Endothelial cell of umbilical vein (primary cell): ENCODE measurements at regions not wholly inside any gene's neighbourhood (a gene's known extent, or its start where the extent isn't known, plus 50 kb on each side); places are given as distances from the start of the nearest gene placed in this dataset.

Source experiments
- BruUV-seq: library from RNA; stranded (reverse); fragments of 400-500 nt; replicated peaks from 2 replicates; lab custom pipeline; 2021; lab: Mats Ljungman, UMichigan
- CTCF ChIA-PET: fragments of 300-600, 350-600 bp; sonication (Branson Sonifier 250); formaldehyde crosslinking; loops from one replicate; lab custom pipeline; 2021; ENCODE audit warnings: antibody characterized with exemption, inconsistent platforms; lab: Charles Lee
- POLR2A ChIA-PET: fragments of 300-600, 350-600 bp; sonication (Branson Sonifier 250); formaldehyde crosslinking; loops from one replicate; lab custom pipeline; 2021; ENCODE audit warnings: antibody characterized with exemption, inconsistent platforms; lab: Charles Lee
- DNase-seq: peaks from one replicate; pipeline ENCODE4 v3.0.0-alpha.2; 2011; ENCODE audit warnings: low read depth, low spot score
- FAIRE-seq: peaks from 2 replicates; lab custom pipeline; 2011; peaks lifted over from hg19 to GRCh38; lab: Jason Lieb, UNC
- H2AFZ ChIP-seq: 2 replicates; pipeline ENCODE4 v1.6.0; 2012; ENCODE audit warnings: low read depth, low read length, control low read depth, inconsistent platforms
- H3K27ac ChIP-seq: 2 replicates; pipeline ENCODE4 v1.5.1; 2011; ENCODE audit warnings: low read depth, mild to moderate bottlenecking, control low read depth, low read length, moderate library complexity; ENCODE audit not compliant: insufficient read depth
- H3K27me3 ChIP-seq, 2 experiments: 2 replicates each; pipeline versions ENCODE4 v1.6.0 to v1.6.1; 2011; ENCODE audit warnings: low read length in 2 of 2, mixed read lengths in 1 of 2; ENCODE audit not compliant: control insufficient read depth in 2 of 2, insufficient read depth in 2 of 2
- H3K36me3 ChIP-seq, 2 experiments: 2 replicates in 1 of 2; 3 replicates in 1 of 2; pipeline ENCODE4 v1.5.1; 2011; ENCODE audit warnings: low read length in 2 of 2, mild to moderate bottlenecking in 1 of 2, moderate library complexity in 1 of 2; ENCODE audit not compliant: control insufficient read depth in 2 of 2, insufficient read depth in 2 of 2; ENCODE audit errors: extremely low read depth in 1 of 2
- H3K4me1 ChIP-seq: 3 replicates; pipeline ENCODE4 v1.5.1; 2011; ENCODE audit warnings: mild to moderate bottlenecking, low read length; ENCODE audit not compliant: control insufficient read depth, insufficient read depth; ENCODE audit errors: extremely low read depth
- H3K4me2 ChIP-seq: 2 replicates; pipeline ENCODE4 v1.6.1; 2011; ENCODE audit warnings: low read length, control low read depth, mixed read lengths; ENCODE audit not compliant: insufficient read depth
- H3K4me3 ChIP-seq, 3 experiments: fragments of 200-600 bp in 1 of 3; sonication (generic), shearing (Covaris generic) in 1 of 3; replicated peaks in 1 of 3; 2 replicates each; pipeline ENCODE4 v1.5.1; 2011 to 2016; ENCODE audit warnings: control low read depth in 3 of 3, low read length in 3 of 3, mild to moderate bottlenecking in 2 of 3, inconsistent platforms in 1 of 3, low read depth in 1 of 3, moderate library complexity in 1 of 3; ENCODE audit not compliant: insufficient read depth in 1 of 3
- H3K79me2 ChIP-seq: 2 replicates; pipeline ENCODE4 v1.6.0; 2012; ENCODE audit warnings: low read length, inconsistent platforms; ENCODE audit not compliant: control insufficient read depth, insufficient read depth
- H3K9ac ChIP-seq: replicated peaks from 2 replicates; pipeline ENCODE3; 2011; ENCODE audit warnings: low read length, control low read depth; ENCODE audit not compliant: insufficient read depth; ENCODE audit errors: extremely low read depth
- H3K9me1 ChIP-seq: replicated peaks from 3 replicates; pipeline ENCODE4 v1.6.0; 2011; ENCODE audit warnings: mild to moderate bottlenecking, low read length; ENCODE audit not compliant: control insufficient read depth, insufficient read depth; ENCODE audit errors: extremely low read depth
- H3K9me3 ChIP-seq: replicated peaks from 2 replicates; pipeline ENCODE4 v1.5.1; 2012; ENCODE audit warnings: low read length, inconsistent platforms; ENCODE audit not compliant: control insufficient read depth, insufficient read depth
- H4K20me1 ChIP-seq: replicated peaks from 2 replicates; pipeline ENCODE3; 2011; ENCODE audit warnings: mild to moderate bottlenecking, low read length; ENCODE audit not compliant: control insufficient read depth, insufficient read depth; ENCODE audit errors: extremely low read depth
- EZH2 ChIP-seq: IDR thresholded peaks from 2 replicates; pipeline ENCODE4 v1.6.1; 2012; ENCODE audit warnings: borderline replicate concordance, low read depth, mild to moderate bottlenecking, moderate library complexity, low read length, inconsistent platforms; ENCODE audit not compliant: severe bottlenecking
- FOS ChIP-seq: IDR thresholded peaks from 2 replicates; pipeline ENCODE4 v1.6.1; 2011; ENCODE audit warnings: mild to moderate bottlenecking, low read length, moderate library complexity, borderline replicate concordance; ENCODE audit not compliant: insufficient read depth
- GATA2 ChIP-seq: IDR thresholded peaks from 2 replicates; pipeline ENCODE4 v1.7.0; 2011; ENCODE audit warnings: low read depth, mild to moderate bottlenecking, moderate library complexity, mixed read lengths, low read length; ENCODE audit not compliant: insufficient read length, insufficient read depth
- JUN ChIP-seq: IDR thresholded peaks from 2 replicates; pipeline ENCODE4 v1.6.1; 2011; ENCODE audit warnings: borderline replicate concordance, low read depth; ENCODE audit not compliant: insufficient read length, insufficient read depth
- MYC ChIP-seq: IDR thresholded peaks from one replicate; pipeline ENCODE4 v1.6.1; 2011; ENCODE audit warnings: mild to moderate bottlenecking, low read depth, low read length
- POLR2A ChIP-seq: IDR thresholded peaks from 2 replicates; pipeline ENCODE4 v1.6.1; 2012; ENCODE audit warnings: low read depth, mild to moderate bottlenecking, control low read depth, low read length
- POLR2AphosphoS5 ChIP-seq: IDR thresholded peaks from 2 replicates; pipeline ENCODE4 v1.6.1; 2012; ENCODE audit warnings: low read depth, mild to moderate bottlenecking, control low read depth, low read length, moderate library complexity; ENCODE audit not compliant: insufficient read depth
- dilution Hi-C: fragments of 300-500 bp; cut with MboI; formaldehyde crosslinking; loops from one replicate; pipeline ENCODE4 v1.15.0; 2019; ENCODE audit warnings: low sequenced_read_pairs; ENCODE audit not compliant: extremely low pct_ligation_motif_present
- intact Hi-C: fragments of 100-400 bp; cut with micrococcal nuclease; formaldehyde crosslinking; loops from one replicate; pipeline ENCODE4 v1.10.0; 2022
- TF ChIP-seq, protein P1 (sequence below), 2 donors: IDR thresholded peaks; 1 replicate in 1 of 2; 2 replicates in 1 of 2; pipeline ENCODE4 v1.5.1; 2011; ENCODE audit warnings: low read length in 2 of 2, mild to moderate bottlenecking in 2 of 2, moderate library complexity in 2 of 2, control low read depth in 1 of 2, inconsistent platforms in 1 of 2, low read depth in 1 of 2; ENCODE audit not compliant: insufficient read depth in 1 of 2; ENCODE audit errors: extremely low read depth in 1 of 2
- TF ChIP-seq, protein P2 (sequence below): IDR thresholded peaks from 2 replicates; pipeline ENCODE4 v1.6.1; 2011; ENCODE audit not compliant: insufficient read depth, insufficient read length

DNA sequence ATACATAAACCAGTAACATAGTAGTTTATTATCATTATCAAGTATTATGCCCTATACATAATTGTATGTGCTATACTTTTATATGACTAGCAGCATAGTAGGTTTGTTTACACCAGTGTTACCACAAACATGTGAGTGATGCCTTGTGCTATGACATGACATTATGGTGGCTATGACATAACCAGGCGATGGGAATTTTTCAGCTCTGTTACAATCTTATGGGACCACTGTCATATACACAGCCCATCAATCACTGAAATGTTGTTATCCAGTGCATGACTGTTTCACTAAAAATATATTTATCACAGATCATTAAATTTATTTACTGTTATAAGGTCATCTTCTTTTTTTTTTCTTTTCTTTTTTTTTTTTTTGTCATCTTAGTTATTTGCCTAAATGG, 674.5 kb downstream of the PCDH17 start:
- TF ChIP-seq GATA2 (no peak), JUN (no peak), POLR2A (no peak), FOS (no peak), POLR2AphosphoS5 (no peak), EZH2 (no peak), MYC (no peak)
- TF ChIP-seq, protein P1, sequence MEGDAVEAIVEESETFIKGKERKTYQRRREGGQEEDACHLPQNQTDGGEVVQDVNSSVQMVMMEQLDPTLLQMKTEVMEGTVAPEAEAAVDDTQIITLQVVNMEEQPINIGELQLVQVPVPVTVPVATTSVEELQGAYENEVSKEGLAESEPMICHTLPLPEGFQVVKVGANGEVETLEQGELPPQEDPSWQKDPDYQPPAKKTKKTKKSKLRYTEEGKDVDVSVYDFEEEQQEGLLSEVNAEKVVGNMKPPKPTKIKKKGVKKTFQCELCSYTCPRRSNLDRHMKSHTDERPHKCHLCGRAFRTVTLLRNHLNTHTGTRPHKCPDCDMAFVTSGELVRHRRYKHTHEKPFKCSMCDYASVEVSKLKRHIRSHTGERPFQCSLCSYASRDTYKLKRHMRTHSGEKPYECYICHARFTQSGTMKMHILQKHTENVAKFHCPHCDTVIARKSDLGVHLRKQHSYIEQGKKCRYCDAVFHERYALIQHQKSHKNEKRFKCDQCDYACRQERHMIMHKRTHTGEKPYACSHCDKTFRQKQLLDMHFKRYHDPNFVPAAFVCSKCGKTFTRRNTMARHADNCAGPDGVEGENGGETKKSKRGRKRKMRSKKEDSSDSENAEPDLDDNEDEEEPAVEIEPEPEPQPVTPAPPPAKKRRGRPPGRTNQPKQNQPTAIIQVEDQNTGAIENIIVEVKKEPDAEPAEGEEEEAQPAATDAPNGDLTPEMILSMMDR (IDR thresholded peaks at IDR 0.05; ENCODE audit: extremely low read depth in 1 of 2, insufficient read depth in 1 of 2, low read depth in 1 of 2, low read length in 2 of 2), result no peak
- TF ChIP-seq, protein P2, sequence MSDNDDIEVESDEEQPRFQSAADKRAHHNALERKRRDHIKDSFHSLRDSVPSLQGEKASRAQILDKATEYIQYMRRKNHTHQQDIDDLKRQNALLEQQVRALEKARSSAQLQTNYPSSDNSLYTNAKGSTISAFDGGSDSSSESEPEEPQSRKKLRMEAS, result no peak
- DNase-seq (no peak), FAIRE-seq (no peak)
- ChIA-PET POLR2A (no interaction called here), CTCF (interaction anchor here (1.6 kb wide), 1 partner anchor 11 kb away, joined by 4 read pairs; no protein-coding TSS in a partner anchor)
- Histone ChIP-seq H3K4me2 (no peak overlapping the region), H3K36me3 (no peaks in the 10 kb centered on the region), H3K4me1 (no peaks in the 10 kb centered on the region), H3K9me3 (no peaks in the 10 kb centered on the region), H3K27ac (no peak overlapping the region), H3K79me2 (no peaks in the 10 kb centered on the region), H4K20me1 (no peaks in the 10 kb centered on the region), H3K27me3 (no peaks in the 10 kb centered on the region), H3K4me3 (no peak overlapping the region), H3K9ac (no peak overlapping the region), H2AFZ (no peak overlapping the region), H3K9me1 (no peaks in the 10 kb centered on the region)
- BruUV-seq, result no TSS peak
- intact Hi-C loops (loop anchor here (10.0 kb wide), 1 partner anchor 671 kb away; the partner anchor contains the start of gene PCDH17), dilution Hi-C loops (no loop called here)
